ENCODE measurements at regions not wholly inside any gene's neighbourhood (a gene's known extent, or its start where the extent isn't known, plus 50 kb on each side); places are given as distances from the start of the nearest gene placed in this dataset.

- DNase-seq: peak in 1 of 2 experiments; percentile 16
These were observed 331.3 kb upstream of the KIF2A start for GRCh38 chr5:61974680-61975079.

DNA sequence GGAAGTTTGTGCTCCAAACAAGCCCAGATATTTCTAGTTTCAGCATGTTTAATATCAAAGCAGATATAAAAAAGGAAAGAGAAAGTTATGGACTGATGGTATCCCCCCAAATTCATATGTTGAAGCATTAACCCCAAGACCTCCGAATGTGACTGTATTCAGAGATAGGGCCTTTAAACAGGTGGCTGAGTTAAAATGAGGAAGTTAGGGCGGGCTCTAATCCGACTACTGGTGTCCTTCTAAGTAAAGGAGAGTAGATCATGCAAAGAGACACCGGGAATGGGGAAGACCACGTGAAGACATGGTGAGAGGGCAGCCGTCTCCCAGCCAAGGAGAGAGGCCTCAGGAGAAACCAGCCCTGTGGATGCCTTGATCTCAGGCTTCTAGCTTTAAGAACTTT is 324.1 kb upstream of the KIF2A start:
- no peak for DNase-seq

DNA sequence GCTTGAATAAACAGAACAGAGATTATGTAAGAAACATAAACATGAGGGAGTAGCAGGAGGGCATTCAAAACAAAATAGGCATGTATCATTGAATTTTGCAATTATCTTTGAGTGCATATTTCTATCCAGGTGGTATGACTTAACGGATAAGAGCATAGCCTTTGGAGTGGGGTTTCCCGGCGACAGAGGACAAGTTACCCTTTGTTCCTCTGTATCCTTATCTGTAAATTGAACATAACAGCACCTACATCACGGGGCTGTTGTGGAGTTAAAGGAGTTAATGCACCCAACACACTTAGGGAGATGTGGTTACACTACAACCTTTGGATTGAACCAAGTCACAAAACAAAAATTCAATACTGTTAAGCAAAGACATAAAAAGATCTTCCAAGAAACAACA is 314.6 kb upstream of the KIF2A start:
- no peak for DNase-seq

GRCh38 chr5:61991866-61992265 is 314.1 kb upstream of the KIF2A start:
- DNase-seq: no peak

DNA sequence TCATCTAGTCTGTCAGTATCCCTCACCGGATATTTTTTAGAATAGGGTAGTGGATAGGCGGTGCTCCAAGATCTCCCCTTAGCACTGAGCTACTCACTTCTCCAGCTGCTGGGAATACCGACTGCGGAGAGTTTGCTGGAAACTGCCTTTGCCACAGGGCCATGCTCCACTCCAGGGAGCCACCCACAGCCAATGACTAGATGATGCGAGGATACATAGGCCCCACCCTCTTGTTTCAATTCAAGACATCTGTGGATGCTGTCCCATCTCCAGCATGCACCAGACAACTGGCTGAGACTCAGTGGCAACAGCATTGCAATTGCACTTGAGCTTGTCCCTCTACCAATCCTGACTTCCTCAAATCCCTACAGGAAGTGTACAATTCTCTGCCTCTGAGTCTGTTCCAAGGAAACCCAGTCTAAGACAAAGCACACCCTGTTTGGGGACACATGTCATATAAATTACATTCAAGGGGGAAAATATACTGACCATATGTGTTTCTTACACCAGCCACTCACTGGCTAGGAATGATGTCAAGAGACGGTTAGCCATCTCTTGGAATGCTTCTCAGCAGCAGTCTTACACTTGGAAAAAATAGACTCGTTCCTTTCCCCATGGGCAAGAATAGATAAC is 312.6 kb upstream of the KIF2A start:
- no peak for DNase-seq

GRCh38 chr5:61994171-61994570 is 311.8 kb upstream of the KIF2A start:
- DNase-seq: no peak

GRCh38 chr5:61995486-61995885 is 310.5 kb upstream of the KIF2A start:
- no peak for DNase-seq

GRCh38 chr5:61999371-61999770 is 306.6 kb upstream of the KIF2A start:
- no peak for DNase-seq

DNA sequence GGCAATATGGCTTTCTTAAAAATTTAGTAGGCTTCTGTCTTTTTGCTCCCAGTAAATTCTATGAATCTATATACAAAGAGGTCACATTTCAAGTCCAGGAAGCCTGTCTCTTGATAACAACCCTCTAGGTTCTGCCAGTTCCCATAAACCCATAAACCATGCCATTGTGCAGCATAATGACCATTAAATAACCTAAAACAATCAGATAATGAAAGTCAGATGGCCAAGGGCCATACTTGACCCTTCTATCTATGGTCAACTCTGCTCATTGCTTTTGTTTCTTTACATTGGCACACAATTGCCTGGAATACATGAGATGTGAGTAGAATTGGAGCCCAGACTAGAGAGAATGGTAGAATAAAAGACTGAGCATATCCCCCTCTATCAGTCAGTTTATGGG is 305.4 kb upstream of the KIF2A start:
- DNase-seq: no peak

GRCh38 chr5:62001640-62002039 is 304.4 kb upstream of the KIF2A start:
- DNase-seq: no peak

DNA sequence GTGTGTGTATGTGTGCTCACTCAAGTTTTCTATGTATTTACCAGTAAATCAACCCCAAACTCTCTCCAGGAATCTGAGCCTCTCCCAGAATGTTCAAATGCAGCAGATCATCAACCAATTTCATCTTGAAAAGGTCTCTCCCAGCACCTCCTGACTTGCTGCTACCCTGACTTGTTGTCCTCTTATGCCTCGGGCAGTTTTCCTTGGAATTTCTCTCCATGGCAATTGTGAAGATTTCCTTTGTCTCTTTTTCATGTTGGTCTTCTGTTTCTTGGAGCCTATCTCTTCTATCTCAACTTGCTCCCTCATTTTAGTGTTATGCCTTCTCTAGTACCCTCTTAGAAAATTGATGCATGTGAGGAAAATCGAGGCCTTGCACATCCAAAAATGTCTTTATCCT is 303.6 kb upstream of the KIF2A start:
- DNase-seq: no peak

DNA sequence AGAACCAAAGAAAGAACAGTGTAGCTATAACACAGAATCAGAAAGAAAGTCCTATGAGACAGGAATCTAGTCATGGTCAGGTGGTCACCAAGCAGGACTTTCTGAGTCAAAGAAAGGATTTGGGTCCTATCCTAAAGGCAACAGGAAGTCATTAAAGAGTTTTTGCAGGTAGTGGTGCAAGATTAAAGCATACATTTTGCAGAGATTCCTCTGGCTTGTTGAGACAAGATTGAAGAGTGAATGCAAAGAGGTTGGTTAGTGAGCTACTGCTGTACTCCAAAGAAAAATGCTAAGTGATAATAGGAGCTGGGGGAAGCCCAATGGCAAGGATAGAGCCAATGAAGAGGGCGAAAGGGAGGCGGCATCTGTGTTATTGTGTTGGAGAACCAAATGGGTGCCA is 300.5 kb upstream of the KIF2A start:
- DNase-seq: no peak

- DNase-seq: no peak
These were observed 298.5 kb upstream of the KIF2A start for GRCh38 chr5:62007457-62007856.

- DNase-seq: no peak
These were observed 294.8 kb upstream of the KIF2A start for GRCh38 chr5:62011089-62011664.

- DNase-seq: no peak
These were observed 288.9 kb upstream of the KIF2A start for GRCh38 chr5:62017092-62017491.

- DNase-seq: no peak
These were observed 276.7 kb upstream of the KIF2A start for GRCh38 chr5:62029303-62029702.

DNA sequence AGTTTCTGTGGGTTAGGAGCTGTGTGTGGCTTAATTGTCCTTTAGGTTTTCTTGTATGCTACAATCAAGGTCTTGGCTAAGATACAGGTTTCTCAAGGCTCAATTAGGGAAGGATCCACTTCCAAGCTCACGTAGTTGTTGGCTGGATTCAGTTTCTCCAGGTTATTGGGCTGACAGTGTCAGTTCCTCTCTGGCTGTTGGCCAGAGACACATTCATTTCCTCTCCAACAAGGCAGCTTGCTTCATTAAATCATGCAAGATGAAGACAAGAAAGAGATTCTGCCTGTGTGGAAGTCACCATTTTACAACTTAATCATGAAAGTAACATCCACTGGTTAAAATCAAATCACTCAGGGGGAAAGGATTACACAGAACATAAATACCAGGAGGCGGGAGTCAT is 275.7 kb upstream of the KIF2A start:
- no peak for DNase-seq

DNA sequence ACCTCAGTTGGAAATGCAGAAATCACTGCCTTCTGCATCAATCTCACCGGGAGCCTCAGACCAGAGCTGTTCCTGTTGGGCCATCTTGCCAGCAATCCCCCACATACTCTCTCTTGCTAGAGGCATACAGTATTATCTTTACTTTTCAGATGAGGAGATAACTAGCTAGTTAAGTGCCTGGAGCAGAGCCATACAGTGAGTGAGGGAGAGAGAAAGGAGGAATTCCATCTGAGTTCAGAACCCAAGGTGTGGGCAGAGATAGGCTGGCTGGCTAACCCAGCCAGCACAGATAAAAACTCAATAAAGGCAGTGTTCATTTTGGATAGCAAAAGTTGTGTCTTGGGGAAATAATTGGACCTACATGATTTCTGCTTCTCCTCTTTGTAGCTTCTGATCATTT is 268.0 kb upstream of the KIF2A start:
- no peak for DNase-seq

DNA sequence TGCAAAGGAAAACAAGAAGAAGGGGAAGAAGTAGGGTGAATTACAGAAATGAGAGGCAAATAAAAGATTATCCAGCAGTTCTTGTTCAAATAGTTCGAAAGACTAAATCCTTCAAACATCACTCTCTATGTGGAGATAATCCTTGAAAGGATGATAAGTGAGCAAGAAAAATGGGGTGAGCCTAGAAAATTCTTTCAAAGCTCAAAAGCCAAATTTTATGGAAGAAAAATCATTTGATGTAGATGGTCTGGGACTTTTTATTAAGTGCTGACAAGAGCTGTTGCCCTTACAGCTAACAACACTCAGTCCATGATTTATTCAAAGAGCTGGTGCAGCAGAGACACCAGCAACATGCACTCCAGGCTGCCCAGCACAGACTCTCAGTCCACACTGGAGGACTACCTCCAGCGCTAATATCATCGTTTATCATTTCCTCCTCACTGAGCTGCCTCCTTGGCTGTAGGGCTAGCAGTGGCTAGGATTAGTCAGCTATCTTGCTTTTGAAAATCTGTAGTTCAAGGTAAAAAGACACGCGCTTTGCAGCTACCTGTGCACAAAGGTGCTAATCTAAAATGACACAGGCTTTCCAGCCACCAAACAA is 264.8 kb upstream of the KIF2A start:
- DNase-seq: no peak

GRCh38 chr5:62042007-62042406 is 264.0 kb upstream of the KIF2A start:
- no peak for DNase-seq

- DNase-seq: no peak
These were observed 262.4 kb upstream of the KIF2A start for GRCh38 chr5:62043289-62044280.

DNA sequence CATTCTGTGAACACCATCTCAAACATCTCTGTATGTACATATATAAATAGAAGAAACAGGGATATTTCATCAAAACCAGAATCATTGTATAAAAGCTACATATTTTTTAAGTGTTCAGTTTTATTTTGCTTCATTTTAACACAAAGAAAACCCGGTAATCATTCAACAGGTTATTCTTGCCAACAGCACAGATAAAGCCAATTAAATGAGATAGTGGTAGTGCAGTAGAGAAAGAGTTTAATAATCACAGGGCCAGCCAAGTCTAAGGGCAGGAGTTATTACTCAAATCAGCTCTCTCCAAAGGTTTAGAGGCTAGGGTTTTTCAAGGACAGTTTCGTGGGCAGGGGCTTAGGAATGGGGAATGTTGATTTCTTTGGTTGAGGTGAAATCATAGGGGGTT is 261.0 kb upstream of the KIF2A start:
- no peak for DNase-seq

GRCh38 chr5:62046191-62046590 is 259.8 kb upstream of the KIF2A start:
- no peak for DNase-seq

DNA sequence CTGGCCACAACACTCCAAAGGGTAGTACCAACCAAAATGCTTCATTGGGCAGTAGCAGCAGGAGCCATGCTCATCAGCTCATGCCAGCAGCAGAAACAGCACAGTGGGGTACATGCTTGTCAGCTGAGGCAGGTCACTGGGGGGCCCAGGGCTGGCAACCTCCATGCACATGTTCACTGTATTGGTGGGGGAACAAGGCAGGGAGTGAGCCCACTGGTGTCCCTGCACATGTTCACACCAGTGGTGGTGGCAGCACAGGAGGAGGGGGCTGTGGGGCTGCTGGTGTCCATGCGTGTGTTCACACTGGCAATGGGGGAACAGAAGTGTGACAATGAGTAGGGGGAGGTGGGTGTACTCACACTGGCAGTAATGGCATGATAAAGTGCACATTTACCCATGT is 254.3 kb upstream of the KIF2A start:
- DNase-seq: no peak
